ENCODE measurements at regions not wholly inside any gene's neighbourhood (a gene's known extent, or its start where the extent isn't known, plus 50 kb on each side); places are given as distances from the start of the nearest gene placed in this dataset.
A peak's percentile ranks its signal among the peaks of the same experiment; 100 is the strongest.

DNA sequence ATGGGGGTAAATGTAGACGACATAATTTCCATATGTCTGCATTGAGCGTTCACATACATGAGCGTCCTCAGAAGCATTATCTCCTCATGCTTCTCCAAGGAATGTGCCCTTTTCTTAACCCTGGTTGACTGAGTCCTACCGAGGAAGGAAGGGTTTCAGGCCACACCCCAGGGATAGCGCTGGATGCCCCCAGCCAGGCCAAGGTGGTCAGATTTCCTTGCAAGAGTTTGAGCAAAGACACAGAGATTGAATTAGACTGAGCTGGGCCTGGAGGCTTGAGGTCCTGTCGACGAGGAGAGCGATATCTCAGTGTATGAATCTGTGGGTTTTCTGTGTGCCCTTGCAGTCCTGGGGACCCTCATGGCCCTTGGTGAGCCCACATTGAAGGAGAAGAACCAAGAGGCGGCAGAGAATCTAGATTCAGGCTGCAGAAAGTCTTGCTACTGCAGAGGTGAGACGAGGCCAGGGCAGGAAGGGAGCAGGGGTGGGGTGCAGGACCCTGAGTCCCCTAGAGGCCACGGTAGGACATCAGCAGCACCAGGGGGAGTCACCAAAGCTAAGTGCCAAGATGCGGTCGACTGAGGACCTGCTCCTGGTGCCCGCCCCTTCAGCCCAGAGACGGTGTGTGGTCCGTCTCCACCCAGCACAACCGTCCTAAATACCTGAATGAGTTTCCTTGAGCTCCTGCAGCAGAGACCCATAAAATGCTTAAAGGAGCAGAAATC lies 94.7 kb upstream of the DIO3 start:
- Histone ChIP-seq H3K9me3 (no peaks in the 10 kb centered on the region), H3K4me1 (no peaks in the 10 kb centered on the region), H3K4me3 (no peak overlapping the region), H3K36me3 (no peaks in the 10 kb centered on the region), H3K27me3 (peaks cover 0 to 12% of the 10 kb centered on the region in 2 donors), H3K27ac (no peak overlapping the region)
- ATAC-seq (no peak), DNase-seq (peak in 1 of 4 donors; percentile 7)
- intact Hi-C loops (cut with DNase I), result no loop called here
- TF ChIP-seq CTCF (IDR thresholded peaks at IDR 0.05), result no peak

DNA sequence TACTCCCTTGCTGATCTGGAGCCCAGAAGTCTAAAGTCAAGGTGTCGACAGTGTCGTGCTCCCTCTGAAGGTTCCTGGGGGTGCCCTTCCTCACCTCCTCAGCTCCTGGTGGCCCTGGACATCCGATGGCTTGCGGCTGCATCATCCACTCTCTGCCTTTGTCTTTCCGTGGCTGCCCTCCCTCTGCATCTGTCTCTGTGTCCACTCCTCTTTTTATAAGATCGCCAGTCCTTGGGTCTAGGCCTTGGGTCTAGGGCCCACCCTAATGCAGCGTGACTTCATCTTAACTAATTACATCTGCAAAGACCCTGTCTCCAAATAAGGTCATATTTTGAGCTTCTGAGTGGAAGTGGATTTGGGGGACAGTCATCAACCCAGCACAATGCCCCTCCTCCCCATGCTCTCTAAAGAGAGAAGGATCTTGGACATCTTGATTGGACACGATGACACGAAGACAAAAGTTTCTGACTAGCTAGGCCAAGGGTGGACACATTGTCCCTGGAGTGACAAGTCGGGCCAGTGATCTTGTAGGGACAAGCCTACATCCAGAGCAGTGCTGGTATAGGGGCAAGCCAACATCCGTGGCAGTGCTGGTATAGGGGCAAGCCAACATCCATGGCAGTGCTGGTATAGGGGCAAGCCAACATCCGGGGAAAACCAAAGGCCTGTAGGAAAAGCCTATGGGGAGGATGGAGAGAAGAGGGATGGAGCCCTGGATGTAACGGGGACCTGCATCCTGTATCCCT lies 93.9 kb upstream of the DIO3 start:
- TF ChIP-seq CTCF (IDR thresholded peaks at IDR 0.05), result no peak
- no peaks in the 10 kb centered on the region for H3K36me3 ChIP-seq
- no peak overlapping the region for H3K27ac ChIP-seq
- H3K4me1 ChIP-seq, result no peaks in the 10 kb centered on the region
- H3K9me3 ChIP-seq, result no peaks in the 10 kb centered on the region
- peaks cover 0 to 10% of the 10 kb centered on the region in 2 donors for H3K27me3 ChIP-seq
- peak in 1 of 4 donors; percentile 19 for DNase-seq
- intact Hi-C loops (cut with DNase I), result no loop called here
- H3K4me3 ChIP-seq, result no peak overlapping the region
- no peak for ATAC-seq

GRCh38 chr14:101469382-101470247 lies 91.7 kb upstream of the DIO3 start:
- no peak for TF ChIP-seq CTCF (IDR thresholded peaks at IDR 0.05)
- Histone ChIP-seq H3K27ac (no peak overlapping the region), H3K36me3 (no peaks in the 10 kb centered on the region), H3K27me3 (peaks cover 0 to 6% of the 10 kb centered on the region in 2 donors), H3K4me1 (no peaks in the 10 kb centered on the region), H3K9me3 (no peaks in the 10 kb centered on the region), H3K4me3 (no peak overlapping the region)
- DNase-seq (peak in 1 of 4 donors; percentile 27), ATAC-seq (no peak)
- intact Hi-C loops (cut with DNase I), result no loop called here

- Histone ChIP-seq H3K4me3 (no peak overlapping the region), H3K9me3 (no peaks in the 10 kb centered on the region), H3K27me3 (peaks cover 0 to 8% of the 10 kb centered on the region in 2 donors), H3K4me1 (peaks cover 0 to 2% of the 10 kb centered on the region in 2 donors), H3K36me3 (no peaks in the 10 kb centered on the region), H3K27ac (no peak overlapping the region)
- ATAC-seq (no peak), DNase-seq (no peak)
- TF ChIP-seq CTCF (IDR thresholded peaks at IDR 0.05), result no peak
- intact Hi-C loops (cut with DNase I), result no loop called here
Measured at GRCh38 chr14:101470266-101470665, 91.0 kb upstream of the DIO3 start.

Data from left lung (tissue), 4 donors.